ENCODE measurements at regions not wholly inside any gene's neighbourhood (a gene's known extent, or its start where the extent isn't known, plus 50 kb on each side); places are given as distances from the start of the nearest gene placed in this dataset.

- in situ Hi-C loops (cut with HindIII; ENCODE audit: low sequenced_read_pairs), result no loop called here
These were observed 274.9 kb downstream of the NDUFA10 start for GRCh38 chr2:239750045-239750835.

- in situ Hi-C loops (cut with HindIII; ENCODE audit: low sequenced_read_pairs), result no loop called here
These were observed 275.8 kb downstream of the NDUFA10 start for GRCh38 chr2:239749272-239749873.

- in situ Hi-C loops (cut with HindIII; ENCODE audit: low sequenced_read_pairs), result no loop called here
These were observed 276.3 kb downstream of the NDUFA10 start for GRCh38 chr2:239748811-239749210.

- in situ Hi-C loops (cut with HindIII; ENCODE audit: low sequenced_read_pairs), result no loop called here
These were observed 277.4 kb downstream of the NDUFA10 start for GRCh38 chr2:239747771-239748170.

GRCh38 chr2:239747274-239747673 lies 277.9 kb downstream of the NDUFA10 start:
- in situ Hi-C loops (cut with HindIII; ENCODE audit: low sequenced_read_pairs), result no loop called here

GRCh38 chr2:239746559-239747246 lies 278.4 kb downstream of the NDUFA10 start:
- in situ Hi-C loops (cut with HindIII; ENCODE audit: low sequenced_read_pairs), result no loop called here

GRCh38 chr2:239745386-239746227 lies 279.5 kb downstream of the NDUFA10 start:
- in situ Hi-C loops (cut with HindIII; ENCODE audit: low sequenced_read_pairs), result no loop called here

GRCh38 chr2:239744706-239745340 lies 280.3 kb downstream of the NDUFA10 start:
- in situ Hi-C loops (cut with HindIII; ENCODE audit: low sequenced_read_pairs), result no loop called here

GRCh38 chr2:239743206-239743605 lies 281.9 kb downstream of the NDUFA10 start:
- in situ Hi-C loops (cut with HindIII; ENCODE audit: low sequenced_read_pairs), result no loop called here

- in situ Hi-C loops (cut with HindIII; ENCODE audit: low sequenced_read_pairs), result no loop called here
These were observed 282.8 kb downstream of the NDUFA10 start for GRCh38 chr2:239742377-239742776.

GRCh38 chr2:239739206-239739605 lies 285.9 kb downstream of the NDUFA10 start:
- in situ Hi-C loops (cut with HindIII; ENCODE audit: low sequenced_read_pairs), result no loop called here

GRCh38 chr2:239738159-239738558 lies 287.0 kb downstream of the NDUFA10 start:
- in situ Hi-C loops (cut with HindIII; ENCODE audit: low sequenced_read_pairs), result no loop called here

GRCh38 chr2:239737144-239737463 lies 288.0 kb downstream of the NDUFA10 start:
- in situ Hi-C loops (cut with HindIII; ENCODE audit: low sequenced_read_pairs), result no loop called here

- in situ Hi-C loops (cut with HindIII; ENCODE audit: low sequenced_read_pairs), result no loop called here
These were observed 288.6 kb downstream of the NDUFA10 start for GRCh38 chr2:239736358-239737143.

GRCh38 chr2:239735829-239736357 lies 289.2 kb downstream of the NDUFA10 start:
- in situ Hi-C loops (cut with HindIII; ENCODE audit: low sequenced_read_pairs), result no loop called here

GRCh38 chr2:239735131-239735828 lies 289.9 kb downstream of the NDUFA10 start:
- in situ Hi-C loops (cut with HindIII; ENCODE audit: low sequenced_read_pairs), result no loop called here

- in situ Hi-C loops (cut with HindIII; ENCODE audit: low sequenced_read_pairs), result no loop called here
These were observed 290.6 kb downstream of the NDUFA10 start for GRCh38 chr2:239734436-239735005.

GRCh38 chr2:239732666-239733010 lies 292.5 kb downstream of the NDUFA10 start:
- in situ Hi-C loops (cut with HindIII; ENCODE audit: low sequenced_read_pairs), result no loop called here
